BJ (cell line): ENCODE measurements at regions not wholly inside any gene's neighbourhood (a gene's known extent, or its start where the extent isn't known, plus 50 kb on each side); places are given as distances from the start of the nearest gene placed in this dataset.

ENCODE experiments used
- CTCF ChIA-PET: fragments of 350-600 bp; formaldehyde crosslinking; extraction: SDS; loops from one replicate; lab custom pipeline; 2021; ENCODE audit warnings: antibody characterized with exemption, inconsistent platforms; lab: Yijun Ruan, JAX
- POLR2A ChIA-PET: fragments of 300-600 bp; sonication (Branson Sonifier 250); formaldehyde crosslinking; extraction: SDS; loops from one replicate; lab custom pipeline; 2021; ENCODE audit warnings: antibody characterized with exemption; lab: Charles Lee
- DNase-seq: peaks from one replicate; pipeline ENCODE4 v3.0.0-alpha.2; 2011; ENCODE audit warnings: low read depth
- H3K27me3 ChIP-seq: 2 replicates; pipeline ENCODE4 v1.6.0; 2011; ENCODE audit warnings: low read length; ENCODE audit not compliant: control insufficient read depth, insufficient read depth
- H3K36me3 ChIP-seq: 2 replicates; pipeline ENCODE4 v1.5.1; 2011; ENCODE audit warnings: low read length; ENCODE audit not compliant: control insufficient read depth, insufficient read depth
- H3K4me3 ChIP-seq: 2 replicates; pipeline ENCODE4 v1.5.1; 2011; ENCODE audit warnings: low read depth, mild to moderate bottlenecking, control low read depth, low read length
- CTCF ChIP-seq: IDR thresholded peaks from 2 replicates; pipeline ENCODE4 v1.5.1; 2011; ENCODE audit warnings: low read depth, mild to moderate bottlenecking, control low read depth, inconsistent platforms, low read length, moderate library complexity; ENCODE audit not compliant: insufficient read depth

GRCh38 chr15:97804950-97805349, 155.6 kb upstream of the ARRDC4 start:
- no peak for TF ChIP-seq CTCF
- CTCF ChIA-PET, result interaction anchor here (1.4 kb wide), 1 partner anchor 11 kb away, joined by 3 read pairs; no protein-coding TSS in a partner anchor

GRCh38 chr15:97806766-97807165, 153.7 kb upstream of the ARRDC4 start:
- Histone ChIP-seq H3K36me3 (no peaks in the 10 kb centered on the region), H3K27me3 (no peaks in the 10 kb centered on the region), H3K4me3 (no peak overlapping the region)
- TF ChIP-seq CTCF, result no peak
- ChIA-PET POLR2A (no interaction called here), CTCF (no interaction called here)
- no peak for DNase-seq

More at GRCh38 chr15:97804950-97805349, 155.6 kb upstream of the ARRDC4 start:
- no peak for DNase-seq
- POLR2A ChIA-PET, result no interaction called here
- H3K27me3 ChIP-seq, result no peaks in the 10 kb centered on the region
- H3K4me3 ChIP-seq, result no peak overlapping the region
- H3K36me3 ChIP-seq, result no peaks in the 10 kb centered on the region

GRCh38 chr15:97815835-97816234, 144.7 kb upstream of the ARRDC4 start:
- DNase-seq, result no peak
- no peak overlapping the region for H3K4me3 ChIP-seq
- ChIA-PET CTCF (no interaction called here), POLR2A (no interaction called here)
- TF ChIP-seq CTCF, result no peak
- no peaks in the 10 kb centered on the region for H3K36me3 ChIP-seq
- H3K27me3 ChIP-seq, result no peaks in the 10 kb centered on the region

GRCh38 chr15:97817276-97817890, 143.1 kb upstream of the ARRDC4 start:
- H3K36me3 ChIP-seq, result no peaks in the 10 kb centered on the region
- DNase-seq, result no peak
- ChIA-PET CTCF (interaction anchor here (0.6 kb wide), 1 partner anchor 24 kb away, joined by 3 read pairs; no protein-coding TSS in a partner anchor), POLR2A (no interaction called here)
- H3K27me3 ChIP-seq, result no peaks in the 10 kb centered on the region
- TF ChIP-seq CTCF, result no peak
- no peak overlapping the region for H3K4me3 ChIP-seq

GRCh38 chr15:97836003-97836402, 124.5 kb upstream of the ARRDC4 start:
- H3K36me3 ChIP-seq, result no peaks in the 10 kb centered on the region
- DNase-seq, result no peak
- no peak for TF ChIP-seq CTCF
- POLR2A ChIA-PET, result no interaction called here
- H3K27me3 ChIP-seq, result no peaks in the 10 kb centered on the region
- CTCF ChIA-PET, result no interaction called here
- H3K4me3 ChIP-seq, result no peak overlapping the region
